NCI-H524 treated with DMSO at 0.1 percent for 48 hours (cell line): ENCODE measurements at regions not wholly inside any gene's neighbourhood (a gene's known extent, or its start where the extent isn't known, plus 50 kb on each side); places are given as distances from the start of the nearest gene placed in this dataset.

Source experiments
- DNase-seq: peaks from one replicate; lab custom pipeline; 2025; lab: John Stamatoyannopoulos, UW

- DNase-seq: no peak
These were observed 65.8 kb downstream of the ETAA1 start for GRCh38 chr2:67462738-67463496.

- DNase-seq: no peak
These were observed 66.7 kb downstream of the ETAA1 start for GRCh38 chr2:67463810-67464209.

GRCh38 chr2:67465623-67466022 lies 68.5 kb downstream of the ETAA1 start:
- no peak for DNase-seq

GRCh38 chr2:67466734-67467133 lies 69.6 kb downstream of the ETAA1 start:
- DNase-seq: no peak

- DNase-seq: no peak
These were observed 74.5 kb downstream of the ETAA1 start for GRCh38 chr2:67471681-67472080.

- no peak for DNase-seq
These were observed 80.0 kb downstream of the ETAA1 start for GRCh38 chr2:67476809-67477790.

GRCh38 chr2:67479261-67479660 lies 82.1 kb downstream of the ETAA1 start:
- no peak for DNase-seq

GRCh38 chr2:67485431-67485830 lies 88.3 kb downstream of the ETAA1 start:
- no peak for DNase-seq

- no peak for DNase-seq
These were observed 89.1 kb downstream of the ETAA1 start for GRCh38 chr2:67486041-67486796.

- no peak for DNase-seq
These were observed 90.9 kb downstream of the ETAA1 start for GRCh38 chr2:67487993-67488392.

GRCh38 chr2:67489396-67489795 lies 92.3 kb downstream of the ETAA1 start:
- DNase-seq: no peak

- no peak for DNase-seq
These were observed 101.8 kb downstream of the ETAA1 start for GRCh38 chr2:67498931-67499330.

GRCh38 chr2:67499989-67500388 lies 102.9 kb downstream of the ETAA1 start:
- DNase-seq: no peak

GRCh38 chr2:67500541-67500940 lies 103.4 kb downstream of the ETAA1 start:
- DNase-seq: no peak

- no peak for DNase-seq
These were observed 105.4 kb downstream of the ETAA1 start for GRCh38 chr2:67502346-67503065.

- DNase-seq: no peak
These were observed 106.1 kb downstream of the ETAA1 start for GRCh38 chr2:67503066-67503795.

GRCh38 chr2:67510745-67511144 lies 113.6 kb downstream of the ETAA1 start:
- no peak for DNase-seq

GRCh38 chr2:67514515-67514914 lies 117.4 kb downstream of the ETAA1 start:
- DNase-seq: no peak

GRCh38 chr2:67515056-67515455 lies 117.9 kb downstream of the ETAA1 start:
- DNase-seq: no peak

GRCh38 chr2:67515538-67515937 lies 118.4 kb downstream of the ETAA1 start:
- no peak for DNase-seq

GRCh38 chr2:67516362-67516761 lies 119.2 kb downstream of the ETAA1 start:
- DNase-seq: peak; percentile 57
